AG09319 (cell line): ENCODE measurements at regions not wholly inside any gene's neighbourhood (a gene's known extent, or its start where the extent isn't known, plus 50 kb on each side); places are given as distances from the start of the nearest gene placed in this dataset.

ENCODE experiments used
- DNase-seq: peaks from one replicate; pipeline ENCODE4 v3.0.0-alpha.2; 2010; ENCODE audit warnings: low read depth; ENCODE audit errors: extremely low read depth
- CTCF ChIP-seq: IDR thresholded peaks from 2 replicates; pipeline ENCODE4 v1.5.1; 2011; ENCODE audit warnings: low read depth, mild to moderate bottlenecking, inconsistent platforms, low read length, moderate library complexity

- TF ChIP-seq CTCF, result no peak
- no peak for DNase-seq
These were observed 708.8 kb downstream of the ZNF385D start for GRCh38 chr3:21042184-21042583.

GRCh38 chr3:21041621-21042020, 709.4 kb downstream of the ZNF385D start:
- DNase-seq, result no peak
- TF ChIP-seq CTCF, result no peak

- no peak for TF ChIP-seq CTCF
These were observed 714.1 kb downstream of the ZNF385D start for GRCh38 chr3:21036888-21037287.

GRCh38 chr3:21028412-21028811, 722.6 kb downstream of the ZNF385D start:
- no peak for DNase-seq

More at GRCh38 chr3:21036888-21037287, 714.1 kb downstream of the ZNF385D start:
- no peak for DNase-seq

GRCh38 chr3:21024563-21024962, 726.4 kb downstream of the ZNF385D start:
- no peak for DNase-seq
- no peak for TF ChIP-seq CTCF

More at GRCh38 chr3:21028412-21028811, 722.6 kb downstream of the ZNF385D start:
- TF ChIP-seq CTCF, result no peak

GRCh38 chr3:21020681-21021080, 730.3 kb downstream of the ZNF385D start:
- no peak for TF ChIP-seq CTCF
- no peak for DNase-seq

- no peak for DNase-seq
- no peak for TF ChIP-seq CTCF
These were observed 731.0 kb downstream of the ZNF385D start for GRCh38 chr3:21020043-21020442.
